ENCODE measurements at regions not wholly inside any gene's neighbourhood (a gene's known extent, or its start where the extent isn't known, plus 50 kb on each side); places are given as distances from the start of the nearest gene placed in this dataset.
"Not testable (repeated sequence)": the region's sequence is repeated elsewhere in the genome, so short reads cannot be mapped to it uniquely, and the experiment has no call there.

- TF ChIP-seq EZH2 (IDR thresholded peaks at IDR 0.05; ENCODE audit: borderline replicate concordance, low read depth, low read length, poor library complexity, severe bottlenecking); CTCF (conservative IDR thresholded peaks at IDR 0.05; ENCODE audit: low read depth, low read length): not testable (repeated sequence)
Measured at GRCh38 chr2:91659917-91660275, 2968.4 kb downstream of the RPIA start.
